B cell (primary cell): ENCODE measurements at regions not wholly inside any gene's neighbourhood (a gene's known extent, or its start where the extent isn't known, plus 50 kb on each side); places are given as distances from the start of the nearest gene placed in this dataset.

Experiments
- EZH2 ChIP-seq: IDR thresholded peaks from 2 replicates; pipeline ENCODE4 v1.6.1; 2012; ENCODE audit warnings: borderline replicate concordance, low read depth, mild to moderate bottlenecking, moderate library complexity, low read length; ENCODE audit not compliant: insufficient read depth, poor library complexity, severe bottlenecking
- TF ChIP-seq, protein P1 (sequence below): fragments of 200-600 bp; IDR thresholded peaks from one replicate; pipeline ENCODE4 v1.8.0; 2022; ENCODE audit warnings: antibody characterized with exemption, mild to moderate bottlenecking

DNA sequence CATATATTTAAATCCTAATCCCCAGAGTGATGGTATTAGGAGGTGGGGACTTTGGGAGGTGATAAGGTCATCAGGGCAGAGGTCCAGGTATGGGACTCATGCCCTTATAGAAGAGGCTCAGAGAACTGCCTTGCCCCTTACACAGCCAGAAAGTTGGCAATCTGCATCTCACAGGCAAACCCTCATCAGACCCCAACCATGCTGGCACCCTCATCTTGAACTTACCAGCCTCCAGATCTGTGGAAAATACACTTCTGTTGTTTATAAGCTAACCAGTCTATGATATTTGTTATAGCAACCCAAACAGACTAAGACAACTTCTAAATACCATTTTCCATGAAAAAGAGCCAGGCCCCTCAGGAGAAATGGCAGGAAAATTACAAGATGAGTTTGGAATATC, 69.3 kb upstream of the PRDX6 start:
- TF ChIP-seq, protein P1, sequence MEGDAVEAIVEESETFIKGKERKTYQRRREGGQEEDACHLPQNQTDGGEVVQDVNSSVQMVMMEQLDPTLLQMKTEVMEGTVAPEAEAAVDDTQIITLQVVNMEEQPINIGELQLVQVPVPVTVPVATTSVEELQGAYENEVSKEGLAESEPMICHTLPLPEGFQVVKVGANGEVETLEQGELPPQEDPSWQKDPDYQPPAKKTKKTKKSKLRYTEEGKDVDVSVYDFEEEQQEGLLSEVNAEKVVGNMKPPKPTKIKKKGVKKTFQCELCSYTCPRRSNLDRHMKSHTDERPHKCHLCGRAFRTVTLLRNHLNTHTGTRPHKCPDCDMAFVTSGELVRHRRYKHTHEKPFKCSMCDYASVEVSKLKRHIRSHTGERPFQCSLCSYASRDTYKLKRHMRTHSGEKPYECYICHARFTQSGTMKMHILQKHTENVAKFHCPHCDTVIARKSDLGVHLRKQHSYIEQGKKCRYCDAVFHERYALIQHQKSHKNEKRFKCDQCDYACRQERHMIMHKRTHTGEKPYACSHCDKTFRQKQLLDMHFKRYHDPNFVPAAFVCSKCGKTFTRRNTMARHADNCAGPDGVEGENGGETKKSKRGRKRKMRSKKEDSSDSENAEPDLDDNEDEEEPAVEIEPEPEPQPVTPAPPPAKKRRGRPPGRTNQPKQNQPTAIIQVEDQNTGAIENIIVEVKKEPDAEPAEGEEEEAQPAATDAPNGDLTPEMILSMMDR, result no peak
- no peak for TF ChIP-seq EZH2
